HepG2 (cell line): ENCODE measurements at regions not wholly inside any gene's neighbourhood (a gene's known extent, or its start where the extent isn't known, plus 50 kb on each side); places are given as distances from the start of the nearest gene placed in this dataset.

Source experiments
- ATAC-seq: fragments of 200-7000 bp; cut with Tn5 transposase; 3 replicates; pipeline ENCODE4 v1.9.1; 2020; ENCODE audit warnings: mild to moderate bottlenecking, moderate library complexity
- BruUV-seq: library from RNA; stranded (reverse); fragments of 400-500 nt; replicated peaks from 2 replicates; lab custom pipeline; 2021; lab: Mats Ljungman, UMichigan
- CTCF ChIA-PET: fragments of 300-600 bp; formaldehyde crosslinking; extraction: SDS; loops from one replicate; lab custom pipeline; 2021; ENCODE audit warnings: low total read pairs, inconsistent platforms, low intra/inter-chr PET ratio; lab: Yijun Ruan, JAX
- POLR2A ChIA-PET: fragments of 350-600 bp; sonication (Branson Sonifier 250); formaldehyde crosslinking; loops from one replicate; lab custom pipeline; 2020; ENCODE audit warnings: antibody characterized with exemption, inconsistent platforms; lab: Yijun Ruan, JAX
- DNase-seq: peaks from one replicate; pipeline ENCODE4 v3.0.0-alpha.2; 2015; ENCODE audit warnings: low spot score
- FAIRE-seq: peaks from 3 replicates; lab custom pipeline; 2011; peaks lifted over from hg19 to GRCh38; lab: Jason Lieb, UNC
- H2AFZ ChIP-seq: one replicate; pipeline ENCODE4 v1.6.1; 2011; ENCODE audit warnings: low read length, inconsistent platforms
- H3K27ac ChIP-seq: fragments of 300-600 bp; 3 replicates; pipeline ENCODE4 v1.8.0; 2011; ENCODE audit warnings: mixed run types, mild to moderate bottlenecking, mixed read lengths, low read length, inconsistent platforms; ENCODE audit not compliant: insufficient read depth; ENCODE audit errors: extremely low read length
- H3K27me3 ChIP-seq, 2 experiments: fragments of 200-600 bp in 1 of 2; 2 replicates in 1 of 2; 3 replicates in 1 of 2; pipeline versions ENCODE4 v1.6.0 to v1.8.0; 2011; ENCODE audit warnings: low read length in 2 of 2, mild to moderate bottlenecking in 2 of 2, moderate library complexity in 2 of 2, inconsistent platforms in 1 of 2; ENCODE audit not compliant: insufficient read depth in 2 of 2, control insufficient read depth in 1 of 2
- H3K36me3 ChIP-seq, 2 experiments: fragments of 200-600 bp in 1 of 2; replicated peaks in 1 of 2; 2 replicates in 1 of 2; 3 replicates in 1 of 2; pipeline versions ENCODE4 v1.5.1 to v1.8.0; 2011; ENCODE audit warnings: low read length in 2 of 2, inconsistent platforms in 1 of 2; ENCODE audit not compliant: insufficient read depth in 2 of 2, control insufficient read depth in 1 of 2
- H3K4me1 ChIP-seq: 2 replicates; pipeline ENCODE4 v1.5.1; 2012; ENCODE audit warnings: low read length, inconsistent platforms; ENCODE audit not compliant: insufficient read depth
- H3K4me2 ChIP-seq: 2 replicates; pipeline ENCODE4 v1.6.0; 2011; ENCODE audit warnings: low read depth, low read length, inconsistent platforms
- H3K4me3 ChIP-seq, 3 experiments: fragments of 200-600 bp in 1 of 3; sonication (generic), shearing (Covaris generic) in 1 of 3; replicated peaks in 1 of 3; 2 replicates each; pipeline ENCODE4 v1.5.1; 2011 to 2016; ENCODE audit warnings: low read length in 3 of 3, inconsistent platforms in 2 of 3, low read depth in 2 of 3, mild to moderate bottlenecking in 2 of 3, control low read depth in 1 of 3, mixed read lengths in 1 of 3; ENCODE audit not compliant: insufficient read depth in 1 of 3
- H3K79me2 ChIP-seq: one replicate; pipeline ENCODE4 v1.6.1; 2011; ENCODE audit warnings: low read length, inconsistent platforms; ENCODE audit not compliant: insufficient read depth
- H3K9ac ChIP-seq: 2 replicates; pipeline ENCODE4 v1.6.0; 2011; ENCODE audit warnings: mild to moderate bottlenecking, low read depth, low read length, inconsistent platforms; ENCODE audit not compliant: insufficient read depth
- H3K9me3 ChIP-seq: 2 replicates; pipeline ENCODE4 v1.5.1; 2012; ENCODE audit warnings: mild to moderate bottlenecking, low read length
- H4K20me1 ChIP-seq: 2 replicates; pipeline ENCODE4 v1.6.0; 2011; ENCODE audit warnings: inconsistent platforms, mild to moderate bottlenecking, low read length, moderate library complexity; ENCODE audit not compliant: insufficient read depth
- ARNTL ChIP-seq: sonication (generic); formaldehyde crosslinking; IDR thresholded peaks from 2 replicates; pipeline ENCODE4 v1.4.0; 2020; ENCODE audit warnings: mild to moderate bottlenecking, missing genetic modification reagents
- CTCF ChIP-seq: sonication (generic); formaldehyde crosslinking; IDR thresholded peaks from 2 replicates; pipeline ENCODE4 v1.5.0; 2020; ENCODE audit warnings: mild to moderate bottlenecking, missing genetic modification reagents, moderate library complexity
- DPF2 ChIP-seq: sonication (generic); formaldehyde crosslinking; IDR thresholded peaks from 2 replicates; pipeline ENCODE4 v1.4.0; 2020; ENCODE audit warnings: mild to moderate bottlenecking, low read depth, missing genetic modification reagents, borderline replicate concordance
- IRF2 ChIP-seq: IDR thresholded peaks from 2 replicates; pipeline ENCODE4 v1.6.1; 2018; ENCODE audit warnings: missing genetic modification reagents, missing compliant biosample characterization
- KDM2A ChIP-seq: sonication (generic); formaldehyde crosslinking; IDR thresholded peaks from 2 replicates; pipeline ENCODE4 v1.4.0; 2020; ENCODE audit warnings: low read depth, missing genetic modification reagents, borderline replicate concordance
- MBD4 ChIP-seq: IDR thresholded peaks from 2 replicates; pipeline ENCODE4 v1.6.1; 2012; ENCODE audit warnings: low read length, inconsistent platforms, borderline replicate concordance
- POGK ChIP-seq: sonication (generic); formaldehyde crosslinking; conservative IDR thresholded peaks from 2 replicates; pipeline ENCODE4 v1.8.0; 2022; ENCODE audit warnings: mild to moderate bottlenecking, moderate library complexity, missing genetic modification reagents
- RBFOX2 ChIP-seq: fragments of 200-400 bp; formaldehyde crosslinking; IDR thresholded peaks from 2 replicates; pipeline ENCODE4 v1.6.1; 2017; ENCODE audit warnings: low read depth, mild to moderate bottlenecking, low read length
- SMARCE1 ChIP-seq: fragments of 450-650 bp; IDR thresholded peaks from 2 replicates; pipeline ENCODE4 v1.6.1; 2017; ENCODE audit warnings: borderline replicate concordance
- SOX13 ChIP-seq, 3 experiments: fragments of 450-650 bp in 1 of 3; sonication (generic) in 1 of 3; formaldehyde crosslinking in 1 of 3; IDR thresholded peaks in 2 of 3; conservative IDR thresholded peaks in 1 of 3; 2 replicates each; pipeline versions ENCODE4 v1.5.0 to v1.6.1; 2016 to 2020; ENCODE audit warnings: antibody characterized with exemption in 1 of 3, mild to moderate bottlenecking in 1 of 3, missing compliant biosample characterization in 1 of 3, missing genetic modification reagents in 1 of 3, moderate library complexity in 1 of 3
- ZBTB20 ChIP-seq: sonication (generic); formaldehyde crosslinking; IDR thresholded peaks from 2 replicates; pipeline ENCODE4 v1.8.1; 2023; ENCODE audit warnings: missing genetic modification reagents, low read depth, mild to moderate bottlenecking, borderline replicate concordance
- ZNF317 ChIP-seq: sonication (generic); formaldehyde crosslinking; IDR thresholded peaks from 2 replicates; pipeline ENCODE4 v1.5.0; 2020; ENCODE audit warnings: mild to moderate bottlenecking, missing genetic modification reagents
- ZNF615 ChIP-seq: sonication (generic); formaldehyde crosslinking; IDR thresholded peaks from 2 replicates; pipeline ENCODE4 v1.5.0; 2020; ENCODE audit warnings: mild to moderate bottlenecking, missing genetic modification reagents, borderline replicate concordance
- ZNF670 ChIP-seq: sonication (generic); formaldehyde crosslinking; IDR thresholded peaks from 2 replicates; pipeline ENCODE4 v1.8.0; 2022; ENCODE audit warnings: mild to moderate bottlenecking, missing genetic modification reagents, borderline replicate concordance
- ZNF776 ChIP-seq: sonication (generic); formaldehyde crosslinking; IDR thresholded peaks from 2 replicates; pipeline ENCODE4 v1.4.0; 2020; ENCODE audit warnings: mild to moderate bottlenecking, missing genetic modification reagents
- WGBS: methylation state at CpG from one replicate; pipeline ENCODE4 v1.1.6; 2017; ENCODE audit warnings: low lambda C conversion rate; 5-methylcytosine and 5-hydroxymethylcytosine counted together
- in situ Hi-C: cut with HindIII; loops from 2 replicates; pipeline ENCODE4 v1.10.0; 2017; ENCODE audit warnings: low pct_unique_long_range_greater_than_20kb; ENCODE audit not compliant: extremely low pct_ligation_motif_present
- intact Hi-C: fragments of 100-400 bp; cut with micrococcal nuclease; formaldehyde crosslinking; loops from one replicate; pipeline ENCODE4 v1.10.0; 2022; ENCODE audit not compliant: unreplicated experiment

- TF ChIP-seq ZNF670 (CRISPR knock-in tag) (no peak), RBFOX2 (0 out of 2 replicates have a peak, but pooled peaks have one; percentile 46), MBD4 (no peak)
These were observed 169.5 kb upstream of the KLF14 start (continued) for GRCh38 chr7:130903358-130903974.

- Histone ChIP-seq H3K9ac (peak overlapping the region; percentile 43), H3K9me3 (no peaks in the 10 kb centered on the region), H3K27me3 (no peaks in the 10 kb centered on the region), H3K79me2 (peaks cover 88% of the 10 kb centered on the region), H3K4me1 (peaks cover 97% of the 10 kb centered on the region), H2AFZ (no peak overlapping the region), H3K4me3 (no peak overlapping the region; a peak in 1 of 6 replicates), H3K27ac (peak overlapping the region; percentile 78), H3K36me3 (peaks cover 3 to 6% of the 10 kb centered on the region in 2 experiments; a peak in 4 of 5 replicates), H4K20me1 (no peaks in the 10 kb centered on the region), H3K4me2 (peak overlapping the region; percentile 50)
- ATAC-seq (peak; percentile 62), DNase-seq (peak; percentile 85), FAIRE-seq (peak; percentile 8)
- intact Hi-C loops: loop anchor here (1.0 kb wide), 1 partner anchor 11 kb away; no protein-coding TSS in a partner anchor
- CTCF ChIA-PET: no interaction called here
- POLR2A ChIA-PET: interaction anchor here (0.8 to 2.1 kb wide), 9 partner anchors 9 to 37 kb away, joined by 3 to 11 read pairs (median 5); no protein-coding TSS in a partner anchor
- in situ Hi-C loops: no loop called here
- BruUV-seq: no TSS peak
- 6% methylated on average over 9 of the region's 9 CpGs for WGBS
- TF ChIP-seq DPF2 (CRISPR knock-in tag) (peak; percentile 57; the same call in 1 of the 2 replicates), KDM2A (CRISPR knock-in tag) (peak; percentile 53; the same call in 1 of the 2 replicates), SOX13 (IDR thresholded peaks at IDR 0.05) (no peak; the same call in 1 of the 2 replicates), SOX13 (CRISPR knock-in tag; conservative IDR thresholded peaks at IDR 0.05 in 1 of 2, IDR thresholded peaks at IDR 0.05 in 1 of 2) (peak in 1 of 2 experiments; percentile 63; a peak in 2 of 4 replicates), IRF2 (CRISPR knock-in tag) (peak; percentile 51; the same call in 1 of the 2 replicates), ZNF776 (CRISPR knock-in tag) (no peak), ZNF615 (CRISPR knock-in tag) (no peak), CTCF (CRISPR knock-in tag) (no peak), ZNF317 (CRISPR knock-in tag) (peak; percentile 90), ZBTB20 (CRISPR knock-in tag) (peak; percentile 73; the same call in 1 of the 2 replicates), ARNTL (CRISPR knock-in tag) (no peak), POGK (CRISPR knock-in tag) (no peak), SMARCE1 (no peak)
These were observed 170.2 kb upstream of the KLF14 start for GRCh38 chr7:130904031-130904757.
